ENCODE measurements at regions not wholly inside any gene's neighbourhood (a gene's known extent, or its start where the extent isn't known, plus 50 kb on each side); places are given as distances from the start of the nearest gene placed in this dataset.

DNA sequence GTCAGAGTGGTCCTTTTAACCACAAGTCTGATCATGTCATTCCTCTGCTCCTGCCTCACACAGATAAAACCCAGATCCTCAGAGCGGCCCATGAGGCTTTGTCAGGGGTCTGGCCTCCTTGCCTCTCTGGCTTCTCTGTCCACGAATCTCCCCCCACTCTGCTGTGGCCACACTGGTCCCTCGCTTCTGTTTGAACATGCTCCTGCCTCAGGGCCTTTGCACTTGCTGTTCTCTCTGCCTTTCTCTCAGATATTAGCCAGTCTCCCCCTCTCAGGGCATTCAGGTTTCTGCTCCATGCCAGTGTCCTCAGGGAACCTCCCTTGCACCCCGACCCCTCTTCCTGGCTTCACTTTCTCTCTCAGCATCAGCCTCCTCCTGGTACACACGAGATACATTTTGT, 518.5 kb downstream of the PREX1 start:
- TF ChIP-seq CTCF (IDR thresholded peaks at IDR 0.05) (no peak), POLR2A (IDR thresholded peaks at IDR 0.05) (no peak)
